ENCODE measurements at regions not wholly inside any gene's neighbourhood (a gene's known extent, or its start where the extent isn't known, plus 50 kb on each side); places are given as distances from the start of the nearest gene placed in this dataset.

DNA sequence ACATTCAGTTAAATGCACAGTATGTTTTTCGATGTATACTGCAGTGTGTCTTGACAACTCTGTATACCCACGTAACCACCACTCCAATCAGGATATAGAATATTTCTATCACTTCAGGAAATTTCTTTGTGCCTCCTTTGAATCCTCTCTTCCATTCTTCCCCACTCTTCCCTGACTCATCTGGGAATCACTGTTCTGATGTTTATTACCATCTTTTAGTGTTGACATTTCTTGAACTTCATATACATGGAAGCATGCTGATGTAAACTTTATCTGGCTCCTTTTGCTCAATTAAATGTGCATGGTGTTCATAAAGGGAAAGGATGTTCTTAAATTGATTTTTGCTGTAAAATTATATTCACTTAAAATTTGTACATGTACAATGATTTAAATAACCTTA, 319.9 kb downstream of the PCDH7 start:
- no peaks in the 10 kb centered on the region for H3K9me3 ChIP-seq (replicated peaks in 1 of 3)
- DNase-seq: no peak
- H3K36me3 ChIP-seq (replicated peaks in 1 of 2): no peaks in the 10 kb centered on the region
- H3K27me3 ChIP-seq: no peaks in the 10 kb centered on the region
- no peak overlapping the region for H3K27ac ChIP-seq
- H3K4me3 ChIP-seq: no peak overlapping the region
- TF ChIP-seq POLR2A (IDR thresholded peaks at IDR 0.05): no peak
- TF ChIP-seq, protein P1, sequence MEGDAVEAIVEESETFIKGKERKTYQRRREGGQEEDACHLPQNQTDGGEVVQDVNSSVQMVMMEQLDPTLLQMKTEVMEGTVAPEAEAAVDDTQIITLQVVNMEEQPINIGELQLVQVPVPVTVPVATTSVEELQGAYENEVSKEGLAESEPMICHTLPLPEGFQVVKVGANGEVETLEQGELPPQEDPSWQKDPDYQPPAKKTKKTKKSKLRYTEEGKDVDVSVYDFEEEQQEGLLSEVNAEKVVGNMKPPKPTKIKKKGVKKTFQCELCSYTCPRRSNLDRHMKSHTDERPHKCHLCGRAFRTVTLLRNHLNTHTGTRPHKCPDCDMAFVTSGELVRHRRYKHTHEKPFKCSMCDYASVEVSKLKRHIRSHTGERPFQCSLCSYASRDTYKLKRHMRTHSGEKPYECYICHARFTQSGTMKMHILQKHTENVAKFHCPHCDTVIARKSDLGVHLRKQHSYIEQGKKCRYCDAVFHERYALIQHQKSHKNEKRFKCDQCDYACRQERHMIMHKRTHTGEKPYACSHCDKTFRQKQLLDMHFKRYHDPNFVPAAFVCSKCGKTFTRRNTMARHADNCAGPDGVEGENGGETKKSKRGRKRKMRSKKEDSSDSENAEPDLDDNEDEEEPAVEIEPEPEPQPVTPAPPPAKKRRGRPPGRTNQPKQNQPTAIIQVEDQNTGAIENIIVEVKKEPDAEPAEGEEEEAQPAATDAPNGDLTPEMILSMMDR (IDR thresholded peaks at IDR 0.05): no peak
- WGBS, 4 donors: 41 to 91% (median 54%) methylated on average over 2 of the region's 2 CpGs
- intact Hi-C loops (cut with DNase I): no loop called here
- no peaks in the 10 kb centered on the region for H3K4me1 ChIP-seq (replicated peaks in 1 of 2)

DNA sequence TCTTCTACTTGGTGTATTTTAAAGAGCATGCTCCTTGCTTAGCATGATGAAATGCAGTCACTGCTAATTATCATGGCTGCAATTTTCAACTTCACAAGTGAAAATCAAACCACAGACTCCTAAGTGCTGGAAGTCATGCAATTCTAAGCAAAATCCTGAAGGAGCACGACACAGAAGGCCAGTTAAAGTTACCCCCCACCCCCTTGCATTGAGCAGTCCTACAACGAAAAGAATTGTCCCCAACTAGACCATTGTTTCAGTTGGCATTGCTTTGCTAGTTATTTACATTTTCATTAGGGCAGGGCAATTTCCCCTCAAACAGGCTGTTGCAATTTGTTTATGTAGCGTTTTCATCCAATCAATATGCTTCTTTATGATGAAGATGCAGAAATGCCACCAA, 321.2 kb downstream of the PCDH7 start:
- no peak for DNase-seq
- WGBS, 4 donors: 53 to 65% (median 61%) methylated on average over 3 of the region's 3 CpGs
- Histone ChIP-seq H3K4me1 (replicated peaks in 1 of 2) (no peaks in the 10 kb centered on the region), H3K9me3 (replicated peaks in 1 of 3) (no peaks in the 10 kb centered on the region), H3K27me3 (no peaks in the 10 kb centered on the region), H3K36me3 (replicated peaks in 1 of 2) (no peaks in the 10 kb centered on the region), H3K27ac (no peak overlapping the region), H3K4me3 (no peak overlapping the region)
- TF ChIP-seq POLR2A (IDR thresholded peaks at IDR 0.05): no peak
- TF ChIP-seq, protein P1 (IDR thresholded peaks at IDR 0.05): no peak
- intact Hi-C loops (cut with DNase I): no loop called here

DNA sequence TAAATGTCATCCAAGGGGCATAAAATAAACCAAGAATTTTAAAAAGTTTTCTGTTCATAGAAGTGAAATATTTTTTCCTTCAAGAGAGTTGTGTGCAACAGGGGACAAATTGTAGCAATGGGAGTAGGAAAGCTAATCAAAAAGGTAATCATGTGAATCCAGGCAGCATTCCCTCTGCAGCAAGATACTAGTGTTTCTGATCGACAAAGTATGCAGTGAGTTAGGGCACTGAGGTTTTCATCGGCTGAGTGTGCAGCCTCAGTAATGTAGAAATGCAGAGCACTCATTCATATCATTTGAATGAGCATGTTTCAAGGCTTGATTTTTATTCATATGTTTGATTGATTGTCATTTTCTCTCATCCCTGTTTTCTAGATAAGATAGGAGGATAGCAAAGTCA, 321.7 kb downstream of the PCDH7 start:
- H3K4me3 ChIP-seq: no peak overlapping the region
- no peaks in the 10 kb centered on the region for H3K4me1 ChIP-seq (replicated peaks in 1 of 2)
- no peaks in the 10 kb centered on the region for H3K9me3 ChIP-seq (replicated peaks in 1 of 3)
- H3K27me3 ChIP-seq: no peaks in the 10 kb centered on the region
- no peaks in the 10 kb centered on the region for H3K36me3 ChIP-seq (replicated peaks in 1 of 2)
- H3K27ac ChIP-seq: no peak overlapping the region
- intact Hi-C loops (cut with DNase I): no loop called here
- no peak for DNase-seq
- 76 to 81% (median 80%) methylated on average over 2 of the region's 2 CpGs for WGBS, 4 donors
- TF ChIP-seq POLR2A (IDR thresholded peaks at IDR 0.05): no peak
- TF ChIP-seq, protein P1 (IDR thresholded peaks at IDR 0.05): no peak

DNA sequence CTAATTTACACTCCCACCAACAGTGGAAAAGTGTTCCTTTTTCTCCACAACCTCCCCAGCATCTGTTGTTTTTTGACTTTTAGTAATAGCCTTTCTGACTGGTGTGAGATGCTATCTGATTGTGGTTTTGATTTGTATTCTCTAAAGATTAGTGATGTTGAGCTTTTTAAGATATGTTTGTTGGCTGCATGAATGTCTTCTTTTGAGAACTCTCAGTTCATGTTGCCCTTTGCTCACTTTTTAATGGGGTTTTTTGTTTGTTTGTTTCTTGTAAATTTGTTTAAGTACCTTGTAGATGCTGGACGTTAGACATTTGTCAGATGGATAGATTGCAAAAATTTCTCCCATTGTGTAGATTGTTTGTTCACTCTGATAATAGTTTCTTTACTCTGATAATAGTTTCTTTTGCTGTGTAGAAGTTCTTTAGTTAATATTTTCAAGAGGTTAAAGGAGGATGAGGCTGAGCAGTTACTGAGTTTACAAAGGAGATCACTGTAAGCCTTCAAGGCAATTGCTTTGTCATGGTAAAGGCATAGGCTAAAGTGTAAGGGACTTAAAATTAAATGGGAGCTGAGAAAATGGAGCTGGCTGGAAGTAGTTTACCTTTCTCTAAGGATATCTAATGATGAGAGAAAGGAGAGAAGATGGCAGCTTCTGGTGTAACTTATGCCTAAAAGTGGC, 323.4 kb downstream of the PCDH7 start:
- Histone ChIP-seq H3K27ac (no peak overlapping the region), H3K9me3 (replicated peaks in 1 of 3) (no peaks in the 10 kb centered on the region), H3K4me1 (replicated peaks in 1 of 2) (no peaks in the 10 kb centered on the region), H3K4me3 (no peak overlapping the region), H3K36me3 (replicated peaks in 1 of 2) (no peaks in the 10 kb centered on the region), H3K27me3 (no peaks in the 10 kb centered on the region)
- intact Hi-C loops (cut with DNase I): no loop called here
- DNase-seq: no peak
- TF ChIP-seq, protein P1 (IDR thresholded peaks at IDR 0.05): no peak
- TF ChIP-seq POLR2A (IDR thresholded peaks at IDR 0.05): no peak
- WGBS, 4 donors: 40 to 59% (median 47%) methylated on average over 1 of the region's 1 CpG

Data from adrenal gland (tissue), 9 donors.